Caco-2 (cell line): ENCODE measurements at regions not wholly inside any gene's neighbourhood (a gene's known extent, or its start where the extent isn't known, plus 50 kb on each side); places are given as distances from the start of the nearest gene placed in this dataset.

ENCODE experiments used
- BruUV-seq: library from RNA; stranded (reverse); fragments of 400-500 nt; replicated peaks from 2 replicates; lab custom pipeline; 2021; lab: Mats Ljungman, UMichigan
- CTCF ChIA-PET: fragments of 300-600 bp; sonication (Branson Sonifier 250); formaldehyde crosslinking; loops from one replicate; lab custom pipeline; 2022; ENCODE audit warnings: antibody characterized with exemption; lab: Charles Lee
- POLR2A ChIA-PET: fragments of 300-600 bp; sonication (Branson Sonifier 250); formaldehyde crosslinking; loops from one replicate; lab custom pipeline; 2022; ENCODE audit warnings: antibody characterized with exemption; lab: Charles Lee
- DNase-seq, 2 experiments: peaks; one replicate each; pipeline versions ENCODE4 v3.0.0 to v3.0.0-alpha.2; 2020 to 2022
- H3K27me3 ChIP-seq: replicated peaks from 2 replicates; pipeline ENCODE4 v1.6.0; 2011; ENCODE audit warnings: low read length; ENCODE audit not compliant: control insufficient read depth, insufficient read depth
- H3K36me3 ChIP-seq: 2 replicates; pipeline ENCODE4 v1.5.1; 2011; ENCODE audit warnings: low read length; ENCODE audit not compliant: control insufficient read depth, insufficient read depth
- H3K4me1 ChIP-seq: fragments of 250-450 bp; sonication (Bioruptor Pico); 2 replicates; pipeline ENCODE4 v1.5.1; 2020; ENCODE audit warnings: mild to moderate bottlenecking
- H3K4me3 ChIP-seq: 2 replicates; pipeline ENCODE4 v1.5.1; 2011; ENCODE audit warnings: low read depth, mild to moderate bottlenecking, control low read depth, low read length
- H3K9me3 ChIP-seq: fragments of 250-450 bp; sonication (Bioruptor Pico); 2 replicates; pipeline ENCODE4 v1.5.1; 2020; ENCODE audit warnings: mild to moderate bottlenecking, moderate library complexity
- H3K27ac Mint-ChIP-seq: one replicate; pipeline ENCODE4 v1.8.0; 2022; ENCODE audit warnings: mixed read lengths; ENCODE audit not compliant: unreplicated experiment
- H3K27me3 Mint-ChIP-seq: one replicate; pipeline ENCODE4 v1.8.0; 2022; ENCODE audit warnings: mixed read lengths; ENCODE audit not compliant: insufficient read depth, unreplicated experiment
- H3K36me3 Mint-ChIP-seq: one replicate; pipeline ENCODE4 v1.8.0; 2022; ENCODE audit warnings: mild to moderate bottlenecking, mixed read lengths; ENCODE audit not compliant: insufficient read depth, unreplicated experiment
- H3K4me1 Mint-ChIP-seq: one replicate; pipeline ENCODE4 v1.8.0; 2022; ENCODE audit warnings: low read depth, mixed read lengths; ENCODE audit not compliant: unreplicated experiment
- H3K4me3 Mint-ChIP-seq: one replicate; pipeline ENCODE4 v1.8.0; 2022; ENCODE audit warnings: mild to moderate bottlenecking, moderate library complexity, mixed read lengths; ENCODE audit not compliant: unreplicated experiment
- H3K9me3 Mint-ChIP-seq: one replicate; pipeline ENCODE4 v1.8.0; 2022; ENCODE audit warnings: mixed read lengths; ENCODE audit not compliant: unreplicated experiment
- CTCF ChIP-seq, 2 experiments: fragments of 200-600 bp in 1 of 2; IDR thresholded peaks; 1 replicate in 1 of 2; 2 replicates in 1 of 2; pipeline versions ENCODE4 v1.5.1 to v1.8.0; 2011 to 2022; ENCODE audit warnings: antibody characterized with exemption in 1 of 2, control low read depth in 1 of 2, inconsistent platforms in 1 of 2, low read depth in 1 of 2, low read length in 1 of 2, mild to moderate bottlenecking in 1 of 2, moderate library complexity in 1 of 2; ENCODE audit not compliant: insufficient read depth in 1 of 2, severe bottlenecking in 1 of 2, unreplicated experiment in 1 of 2
- intact Hi-C: fragments of 100-400 bp; cut with micrococcal nuclease; formaldehyde crosslinking; loops from one replicate; pipeline ENCODE4 v1.10.0; 2022; ENCODE audit not compliant: unreplicated experiment

DNA sequence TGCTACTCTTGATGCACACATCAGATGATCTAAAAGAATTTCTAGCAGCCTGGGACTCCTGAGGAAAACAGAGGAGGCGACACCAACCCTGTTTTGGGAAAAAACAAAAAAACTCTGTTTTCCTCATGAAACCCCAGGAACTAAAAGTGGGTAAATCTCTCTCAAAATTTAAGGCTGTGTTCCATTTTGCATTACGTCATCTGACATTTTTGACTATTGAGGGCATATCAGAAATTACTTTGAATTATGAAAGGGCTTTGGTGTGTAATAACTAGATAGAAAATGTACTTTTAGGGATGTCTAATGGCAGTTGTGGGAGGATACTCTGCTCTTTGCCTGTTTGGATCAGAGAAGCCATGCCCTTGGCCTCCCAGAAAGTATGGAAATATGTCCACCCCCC lies 963.0 kb downstream of the CNTNAP5 start:
- TF ChIP-seq CTCF (IDR thresholded peaks at IDR 0.05; ENCODE audit: insufficient read depth in 1 of 2, low read depth in 1 of 2, low read length in 1 of 2, severe bottlenecking in 1 of 2, unreplicated experiment in 1 of 2), result no peak
- POLR2A ChIA-PET, result no interaction called here

DNA sequence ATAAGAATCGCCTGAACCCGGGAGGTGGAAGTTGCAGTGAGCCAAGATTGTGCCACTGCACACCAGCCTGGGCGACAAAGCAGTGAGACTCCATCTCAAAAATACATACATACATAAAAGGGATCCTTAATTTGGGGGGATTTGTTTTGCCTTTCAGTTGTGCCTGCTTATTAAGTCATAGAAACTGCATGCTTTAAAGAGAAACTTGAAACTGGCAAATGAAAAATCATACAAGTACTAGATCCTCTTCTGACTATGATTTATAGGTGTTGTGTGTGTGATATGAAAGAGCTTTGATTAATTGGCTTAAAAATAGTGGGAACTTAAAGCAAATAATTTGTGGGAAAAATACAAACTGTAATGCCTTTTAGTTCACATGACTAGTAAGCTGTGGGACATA lies 963.7 kb downstream of the CNTNAP5 start:
- Mint-ChIP-seq H3K4me1 (peaks cover 11% of the 10 kb centered on the region), H3K36me3 (no peaks in the 10 kb centered on the region), H3K27ac (no peak overlapping the region), H3K27me3 (no peaks in the 10 kb centered on the region), H3K9me3 (no peaks in the 10 kb centered on the region), H3K4me3 (no peak overlapping the region)
- peaks cover 17% of the 10 kb centered on the region; the same call in 1 of the 2 replicates for H3K4me1 ChIP-seq
- no peak overlapping the region for H3K4me3 ChIP-seq
- ChIA-PET POLR2A (no interaction called here), CTCF (no interaction called here)
- BruUV-seq, result no TSS peak
- no peak for TF ChIP-seq CTCF (IDR thresholded peaks at IDR 0.05; ENCODE audit: insufficient read depth in 1 of 2, low read depth in 1 of 2, low read length in 1 of 2, severe bottlenecking in 1 of 2, unreplicated experiment in 1 of 2)
- no peaks in the 10 kb centered on the region for H3K9me3 ChIP-seq
- DNase-seq, result no peak
- intact Hi-C loops, result no loop called here
- no peaks in the 10 kb centered on the region for H3K27me3 ChIP-seq
- H3K36me3 ChIP-seq, result no peaks in the 10 kb centered on the region

More for the DNA sequence above, 963.0 kb downstream of the CNTNAP5 start:
- Mint-ChIP-seq H3K36me3 (no peaks in the 10 kb centered on the region), H3K27ac (no peak overlapping the region), H3K9me3 (no peaks in the 10 kb centered on the region), H3K4me1 (peaks cover 11% of the 10 kb centered on the region), H3K4me3 (no peak overlapping the region), H3K27me3 (no peaks in the 10 kb centered on the region)
- Histone ChIP-seq H3K4me1 (peaks cover 17% of the 10 kb centered on the region; the same call in 1 of the 2 replicates), H3K4me3 (no peak overlapping the region), H3K9me3 (no peaks in the 10 kb centered on the region), H3K27me3 (no peaks in the 10 kb centered on the region), H3K36me3 (no peaks in the 10 kb centered on the region)
- BruUV-seq, result no TSS peak
- CTCF ChIA-PET, result no interaction called here
- no peak for DNase-seq
- intact Hi-C loops, result no loop called here

DNA sequence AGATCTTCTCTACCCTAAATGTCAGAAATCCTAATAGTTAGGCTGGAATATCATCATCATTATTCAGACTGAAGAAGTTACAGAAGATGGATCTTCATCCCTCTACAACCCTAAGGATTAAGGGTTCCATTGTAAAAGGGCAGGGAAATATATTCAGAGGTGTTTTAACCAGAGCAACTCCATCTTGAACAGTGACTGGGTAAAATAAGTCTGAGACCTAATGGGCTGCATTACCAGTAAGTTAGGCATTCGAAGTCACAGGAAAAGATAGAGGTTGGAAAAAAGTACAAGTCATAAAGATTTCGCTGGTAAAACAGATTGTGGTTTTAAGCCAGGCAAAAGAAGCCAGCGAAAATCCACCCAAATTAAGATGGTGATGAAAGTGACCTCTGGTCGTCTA lies 968.7 kb downstream of the CNTNAP5 start:
- intact Hi-C loops, result no loop called here
- Histone ChIP-seq H3K4me1 (0 out of 2 replicates have a peak, but pooled peaks cover 3% of the 10 kb centered on the region), H3K36me3 (no peaks in the 10 kb centered on the region), H3K4me3 (no peak overlapping the region), H3K9me3 (no peaks in the 10 kb centered on the region), H3K27me3 (no peaks in the 10 kb centered on the region)
- Mint-ChIP-seq H3K36me3 (no peaks in the 10 kb centered on the region), H3K4me3 (no peak overlapping the region), H3K27ac (no peak overlapping the region), H3K4me1 (no peaks in the 10 kb centered on the region), H3K27me3 (peaks cover 2% of the 10 kb centered on the region), H3K9me3 (no peaks in the 10 kb centered on the region)
- BruUV-seq, result no TSS peak
- ChIA-PET CTCF (no interaction called here), POLR2A (no interaction called here)
- no peak for TF ChIP-seq CTCF (IDR thresholded peaks at IDR 0.05; ENCODE audit: insufficient read depth in 1 of 2, low read depth in 1 of 2, low read length in 1 of 2, severe bottlenecking in 1 of 2, unreplicated experiment in 1 of 2)
- no peak for DNase-seq
